Breast epithelium (tissue), 3 donors: ENCODE measurements at regions not wholly inside any gene's neighbourhood (a gene's known extent, or its start where the extent isn't known, plus 50 kb on each side); places are given as distances from the start of the nearest gene placed in this dataset.
"Not testable (repeated sequence)": the region's sequence is repeated elsewhere in the genome, so short reads cannot be mapped to it uniquely, and the experiment has no call there.

Source experiments
- CTCF ChIP-seq, 3 donors: fragments of 450-650 bp; IDR thresholded peaks; one replicate each; pipeline ENCODE4 v1.5.1; 2016 to 2017; ENCODE audit warnings: antibody characterized with exemption in 3 of 3, mild to moderate bottlenecking in 3 of 3, moderate library complexity in 3 of 3
- POLR2A ChIP-seq: fragments of 450-650 bp; IDR thresholded peaks from one replicate; pipeline ENCODE4 v1.6.1; 2016; ENCODE audit warnings: antibody characterized with exemption, mild to moderate bottlenecking, moderate library complexity
- POLR2AphosphoS5 ChIP-seq, 3 donors: sonication (generic); formaldehyde crosslinking; IDR thresholded peaks; one replicate each; pipeline ENCODE4 v1.6.1; 2017; ENCODE audit warnings: antibody characterized with exemption in 3 of 3

- TF ChIP-seq CTCF (IDR thresholded peaks at IDR 0.05); POLR2A; POLR2AphosphoS5 (IDR thresholded peaks at IDR 0.05): not testable (repeated sequence)
These were observed 338.1 kb downstream of the ANAPC1 start for GRCh38 chr2:111545723-111546431.
